ENCODE measurements at regions not wholly inside any gene's neighbourhood (a gene's known extent, or its start where the extent isn't known, plus 50 kb on each side); places are given as distances from the start of the nearest gene placed in this dataset.
"Not testable (repeated sequence)": the region's sequence is repeated elsewhere in the genome, so short reads cannot be mapped to it uniquely, and the experiment has no call there.

GRCh38 chr10:36437367-36437766 lies 688.0 kb upstream of the ANKRD30A start:
- DNase-seq = no peak

- no peak for DNase-seq
These were observed 696.9 kb upstream of the ANKRD30A start for GRCh38 chr10:36428507-36428906.

GRCh38 chr10:36425131-36425797 lies 700.1 kb upstream of the ANKRD30A start:
- DNase-seq = no peak

- no peak for DNase-seq
These were observed 700.9 kb upstream of the ANKRD30A start for GRCh38 chr10:36424502-36424901.

GRCh38 chr10:36423821-36424248 lies 701.6 kb upstream of the ANKRD30A start:
- no peak for DNase-seq

DNA sequence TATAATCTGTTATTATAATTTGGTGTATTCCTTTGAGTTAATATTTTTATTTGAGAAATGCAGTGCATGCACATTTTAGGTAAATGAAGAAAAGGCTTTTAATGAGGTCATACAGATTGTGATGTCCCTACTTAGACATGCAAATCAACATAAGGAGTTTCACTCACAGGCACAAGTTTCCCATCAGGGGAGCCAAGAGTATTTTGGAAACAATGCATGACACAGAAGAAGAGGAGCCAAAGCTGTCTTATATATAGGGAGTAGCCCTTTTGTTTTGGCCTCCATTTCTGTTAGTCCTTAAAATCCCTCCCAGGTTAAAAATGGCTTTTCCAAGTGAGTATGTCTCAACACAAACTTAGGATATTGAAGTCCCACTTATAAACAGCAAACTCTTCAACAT lies 703.4 kb upstream of the ANKRD30A start:
- no peak for DNase-seq

DNA sequence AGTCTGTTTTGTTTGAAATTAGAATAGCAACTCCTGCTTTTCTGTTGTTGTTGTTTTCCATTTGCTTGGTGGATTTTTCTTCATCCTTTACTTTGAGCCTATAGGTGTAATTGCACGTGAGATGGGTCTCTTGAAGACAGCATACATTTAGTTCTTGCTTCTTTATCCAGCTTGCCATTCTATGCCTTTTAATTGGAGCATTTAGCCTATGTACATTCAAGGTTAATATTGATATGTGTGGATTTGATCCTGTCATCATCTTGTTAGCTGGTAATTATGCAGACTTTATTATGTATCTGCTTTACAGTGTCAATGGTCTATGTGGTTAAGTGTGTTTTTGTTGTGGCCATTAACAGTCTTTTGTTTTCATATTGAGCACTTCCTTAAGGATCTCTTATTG lies 708.9 kb upstream of the ANKRD30A start:
- DNase-seq = no peak

DNA sequence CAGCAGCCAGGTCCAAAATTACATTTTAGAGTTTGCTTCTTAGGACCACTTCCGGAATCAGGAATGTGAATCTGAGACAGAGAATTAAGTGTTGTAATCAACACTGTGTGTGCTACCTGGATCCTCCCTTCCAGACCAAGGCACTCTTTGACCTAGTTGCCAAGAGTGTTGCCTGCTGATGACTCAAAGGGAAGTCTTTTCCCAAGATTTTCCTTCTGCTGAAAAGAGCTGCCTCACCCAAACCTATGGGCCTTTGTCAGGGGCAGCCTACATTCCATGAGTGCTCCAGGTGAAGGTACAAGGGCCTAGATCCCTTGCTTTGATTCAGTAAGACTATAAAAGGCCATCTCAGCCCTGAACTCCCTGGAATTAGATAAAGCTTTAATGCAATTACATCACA lies 712.5 kb upstream of the ANKRD30A start:
- no peak for DNase-seq

- DNase-seq = not testable (repeated sequence)
These were observed 725.2 kb upstream of the ANKRD30A start for GRCh38 chr10:36400238-36400637.

- DNase-seq = no peak
These were observed 731.6 kb upstream of the ANKRD30A start for GRCh38 chr10:36393801-36394200.

DNA sequence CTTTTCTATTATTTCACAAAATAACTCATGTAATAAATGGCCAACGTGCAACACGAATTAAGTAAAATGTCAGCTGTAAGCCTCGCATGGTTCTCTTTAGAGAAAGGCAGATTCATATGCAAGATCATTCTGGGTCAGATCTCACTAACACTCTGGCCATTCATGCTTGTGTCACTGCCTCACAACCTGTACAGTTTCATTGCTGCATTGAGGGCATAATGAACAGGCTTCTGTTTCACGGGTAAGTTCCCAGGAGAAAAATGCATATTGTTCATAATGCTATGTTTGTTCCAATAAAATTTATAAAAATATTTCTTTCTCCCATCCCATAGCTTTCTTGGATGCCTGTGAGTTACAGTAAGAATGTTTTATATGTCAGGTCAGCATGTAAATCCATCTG lies 734.0 kb upstream of the ANKRD30A start:
- no peak for DNase-seq

GRCh38 chr10:36390221-36390620 lies 735.2 kb upstream of the ANKRD30A start:
- no peak for DNase-seq

DNA sequence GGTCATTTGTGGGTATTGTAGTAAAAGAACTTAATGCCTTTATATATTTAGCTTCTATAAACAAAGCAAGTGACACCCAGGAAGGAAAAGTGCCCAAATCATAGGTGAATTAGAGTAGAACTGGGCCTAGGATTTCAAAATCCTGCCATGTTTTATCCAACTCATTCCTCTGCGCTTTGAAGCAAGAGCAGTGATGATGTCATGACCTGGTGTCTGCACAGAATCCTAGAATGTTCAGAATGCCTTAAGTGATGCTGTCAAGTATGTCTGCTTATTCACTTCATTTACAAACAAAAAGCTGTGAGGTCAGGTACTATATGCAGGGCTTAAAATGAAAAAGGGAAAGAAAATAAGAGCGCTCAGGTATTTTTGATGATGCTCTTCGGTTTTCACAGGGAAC lies 737.2 kb upstream of the ANKRD30A start:
- DNase-seq = no peak

DNA sequence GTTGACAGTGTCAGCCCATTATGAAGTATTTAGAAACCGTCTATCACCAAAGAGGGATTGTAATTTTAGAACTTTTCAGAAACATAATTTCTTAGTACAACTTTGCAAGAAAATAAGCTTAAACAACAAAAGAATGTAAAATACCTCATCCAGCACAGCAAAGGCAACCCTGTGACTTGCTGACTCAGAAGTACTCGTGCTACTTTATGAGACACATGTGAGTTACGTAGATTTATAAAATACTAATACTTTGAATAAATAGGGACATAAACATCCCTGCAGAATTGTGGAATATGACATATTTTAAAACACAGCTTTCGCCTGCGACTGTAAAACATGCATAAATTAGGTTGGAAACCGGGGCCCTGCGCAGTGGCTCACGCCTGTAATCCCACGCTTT lies 739.7 kb upstream of the ANKRD30A start:
- no peak for DNase-seq

DNA sequence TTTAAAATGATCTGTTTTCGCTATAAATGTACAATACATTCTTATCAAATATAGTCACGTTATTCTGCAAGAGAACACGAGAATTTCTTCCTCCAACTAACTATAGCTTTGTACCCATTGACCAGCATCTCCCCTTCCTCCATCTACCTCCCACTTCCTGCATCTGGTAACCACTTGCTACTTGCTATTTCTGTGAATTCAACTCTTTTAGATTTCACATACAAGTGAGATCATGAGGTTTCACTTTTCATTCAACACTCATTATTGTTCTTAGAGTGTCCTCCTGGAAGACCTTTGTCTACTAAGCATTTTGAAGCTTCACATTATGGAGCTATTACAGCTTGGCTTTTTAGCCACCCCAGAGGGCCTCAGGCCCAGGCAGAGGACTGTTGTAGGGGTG lies 741.3 kb upstream of the FZD8 start:
- DNase-seq = no peak

DNA sequence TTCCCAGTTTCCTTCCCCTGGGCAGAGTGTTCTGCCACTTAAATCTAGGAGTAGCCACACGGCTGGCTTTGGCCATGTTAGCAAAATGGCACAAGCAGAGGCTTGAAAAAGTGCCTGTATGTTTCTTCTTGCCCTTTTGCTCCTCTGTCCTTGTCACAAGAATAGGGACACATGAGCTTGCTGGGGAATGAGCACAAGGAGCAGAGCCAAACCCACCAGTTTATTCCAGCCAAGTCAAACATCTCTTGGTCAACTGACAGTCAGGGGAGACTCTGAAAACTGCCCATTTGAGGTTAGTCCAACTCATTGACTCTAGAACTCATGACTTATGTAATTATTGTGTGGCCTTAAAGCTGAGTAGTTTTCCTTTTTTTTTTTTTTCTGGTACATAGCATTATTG lies 739.7 kb upstream of the FZD8 start:
- DNase-seq = no peak

DNA sequence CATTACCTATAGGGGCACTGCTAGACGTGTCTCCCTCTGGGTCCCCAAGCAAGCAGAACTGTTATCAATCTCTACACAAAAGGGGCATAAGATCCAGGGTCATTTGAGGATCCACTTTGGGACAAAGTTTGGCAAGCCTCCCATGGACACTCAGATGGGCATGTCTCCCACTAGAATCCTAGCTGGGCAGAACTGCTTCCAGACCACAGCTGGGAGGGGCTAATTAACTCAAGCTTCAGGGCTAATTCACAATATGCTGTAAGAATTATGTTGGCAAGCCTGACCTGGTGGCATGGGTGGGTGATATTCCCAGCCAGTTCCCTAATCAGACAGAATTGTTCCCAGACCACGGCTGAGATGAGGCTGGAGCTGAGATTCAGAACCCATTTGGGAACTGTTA lies 738.4 kb upstream of the FZD8 start:
- DNase-seq = no peak

- DNase-seq = no peak
These were observed 733.0 kb upstream of the FZD8 start for GRCh38 chr10:36375107-36375506.

DNA sequence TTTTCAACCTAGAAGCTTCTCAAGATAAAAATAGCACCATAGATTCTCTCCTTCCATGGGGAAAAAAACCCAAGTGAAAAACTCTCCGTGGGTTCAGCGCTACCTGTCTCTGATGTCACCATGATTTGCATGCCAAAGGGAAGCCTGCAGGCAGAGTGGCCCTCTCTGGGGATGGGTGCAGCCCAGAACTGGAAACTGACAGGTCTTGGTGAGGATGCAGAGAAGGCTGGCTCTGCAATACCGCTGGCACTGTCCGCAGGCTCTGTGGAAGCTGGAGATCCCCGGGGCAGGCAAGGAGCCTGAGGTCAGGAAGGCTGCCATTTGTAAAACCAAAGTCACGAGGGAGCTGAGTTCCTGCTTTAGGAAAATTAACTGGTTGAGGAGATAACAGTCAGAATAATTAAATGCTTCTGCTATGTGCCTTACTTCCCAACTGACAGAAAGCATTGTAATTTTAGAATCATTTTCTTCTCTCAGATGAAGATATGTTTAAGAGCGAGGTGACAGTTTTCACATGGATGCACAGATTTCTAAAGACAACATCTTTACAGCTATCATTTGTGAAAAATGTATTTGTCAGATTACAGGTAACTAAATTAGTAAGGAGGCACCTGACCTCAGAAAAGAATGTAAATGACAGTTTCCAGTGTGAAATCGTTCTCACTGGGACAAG lies 731.5 kb upstream of the FZD8 start:
- DNase-seq = no peak

GRCh38 chr10:36367362-36367761 lies 725.3 kb upstream of the FZD8 start:
- no peak for DNase-seq

DNA sequence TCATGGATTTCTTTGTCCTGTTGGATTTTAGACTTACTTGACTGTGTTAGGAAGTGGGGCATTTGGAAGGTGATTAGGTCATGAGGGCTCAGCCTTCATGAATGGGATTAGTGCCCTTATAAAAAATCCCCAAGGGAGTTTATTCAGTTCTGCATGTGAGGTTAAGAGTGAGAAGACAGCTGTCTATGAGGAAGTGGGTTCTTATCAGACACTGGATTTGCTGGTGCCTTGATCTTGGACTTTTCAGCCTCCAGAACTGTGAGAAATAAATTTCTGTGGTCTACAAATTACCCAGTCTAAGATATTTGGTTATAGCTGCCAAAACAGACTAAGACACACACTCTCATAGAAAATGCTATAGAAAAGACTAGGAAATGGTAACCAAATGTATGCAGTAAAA lies 724.7 kb upstream of the FZD8 start:
- no peak for DNase-seq

GRCh38 chr10:36366065-36366464 lies 724.0 kb upstream of the FZD8 start:
- no peak for DNase-seq

- DNase-seq = no peak
These were observed 720.2 kb upstream of the FZD8 start for GRCh38 chr10:36362257-36362656.

GRCh38 chr10:36358736-36359135 lies 716.6 kb upstream of the FZD8 start:
- DNase-seq = no peak

DNA sequence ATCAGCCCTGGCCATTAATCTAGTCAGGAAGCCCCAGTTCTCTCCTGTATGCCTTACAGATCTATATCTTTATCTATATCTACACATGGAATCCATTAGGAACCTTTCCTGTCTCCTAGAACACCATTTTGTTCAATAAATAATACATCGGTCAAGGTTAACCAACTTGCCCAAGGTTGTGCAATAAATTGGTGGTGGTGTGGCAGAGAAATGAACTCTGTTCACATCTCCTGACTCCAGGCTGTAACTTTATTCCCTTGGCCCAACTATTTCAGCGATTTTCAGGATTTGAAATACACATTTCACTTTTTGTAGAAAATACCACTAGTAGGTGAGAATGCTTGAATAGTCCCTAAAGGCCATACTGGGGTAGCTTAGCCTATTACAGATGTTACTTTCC lies 712.5 kb upstream of the FZD8 start:
- no peak for DNase-seq

Measured in stimulated activated CD4-positive, alpha-beta T cell treated with anti-CD3 and anti-CD28 coated beads, Interleukin-2, amount 100 ng/mL, for 24 hours (primary cell).